HG03558 (cell line): ENCODE measurements at regions not wholly inside any gene's neighbourhood (a gene's known extent, or its start where the extent isn't known, plus 50 kb on each side); places are given as distances from the start of the nearest gene placed in this dataset.

Experiments used
- ATAC-seq: cut with Tn5 transposase; IDR thresholded peaks from one replicate; pipeline ENCODE4 v1.9.1; 2021; ENCODE audit warnings: moderate number of reproducible peaks; ENCODE audit not compliant: unreplicated experiment; ENCODE audit errors: extremely low read depth

DNA sequence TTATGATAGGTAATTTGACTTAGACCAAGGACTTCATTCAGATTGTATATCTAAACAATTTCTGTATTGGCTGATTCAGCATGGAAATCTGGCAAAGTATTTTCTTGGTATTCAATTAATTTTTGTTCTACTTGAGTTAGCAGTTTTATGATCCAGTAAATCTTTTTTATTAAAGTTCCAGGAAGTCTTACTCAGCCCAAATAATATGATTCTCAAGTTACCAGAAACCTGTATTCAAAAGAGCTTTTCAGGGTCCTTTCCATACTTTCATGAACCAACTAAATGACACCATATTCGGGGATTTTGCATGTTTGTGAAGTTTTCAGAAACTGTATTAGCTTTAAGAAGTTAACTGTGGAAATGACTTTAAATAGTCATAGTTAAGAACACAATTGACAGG, 662.6 kb downstream of the LRFN5 start:
- ATAC-seq: no peak

DNA sequence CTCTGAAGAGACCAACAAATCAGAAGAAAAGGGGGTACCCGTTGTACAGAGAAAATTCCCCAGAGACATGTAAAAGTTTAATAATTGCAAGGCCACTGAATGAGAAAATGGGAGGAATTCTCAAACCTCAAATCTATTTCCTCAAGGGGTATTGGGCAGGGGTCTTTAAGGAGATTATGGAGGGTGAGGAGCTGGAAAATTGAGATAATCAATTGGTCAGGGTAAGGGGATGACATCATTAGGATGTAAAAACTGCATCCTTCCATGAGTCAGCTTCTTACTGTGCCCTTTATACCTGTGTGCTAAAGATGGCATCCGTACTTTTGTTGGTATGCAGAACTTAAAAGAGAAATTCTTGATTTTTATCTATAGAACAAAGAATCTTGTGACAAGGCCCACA, 641.5 kb downstream of the LRFN5 start:
- ATAC-seq: no peak

DNA sequence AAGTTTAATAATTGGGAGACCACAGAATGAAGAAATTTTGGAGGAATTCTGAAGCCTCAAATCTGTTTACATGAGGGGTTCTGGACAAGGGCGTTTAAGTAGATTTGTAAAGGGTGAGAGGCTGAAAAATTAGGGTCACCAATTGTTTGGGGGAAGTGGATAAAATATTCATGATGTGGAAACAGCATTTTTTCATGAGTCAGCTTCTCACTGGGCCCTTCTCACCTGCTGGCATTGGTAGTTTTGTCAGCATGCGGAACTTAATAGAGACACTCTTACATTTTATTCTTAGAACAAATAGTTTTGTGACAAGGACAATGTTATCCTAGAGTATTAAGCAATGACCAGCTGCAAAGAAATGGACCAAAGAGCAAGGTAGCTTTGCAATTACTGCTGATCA, 634.4 kb downstream of the LRFN5 start:
- ATAC-seq: no peak

DNA sequence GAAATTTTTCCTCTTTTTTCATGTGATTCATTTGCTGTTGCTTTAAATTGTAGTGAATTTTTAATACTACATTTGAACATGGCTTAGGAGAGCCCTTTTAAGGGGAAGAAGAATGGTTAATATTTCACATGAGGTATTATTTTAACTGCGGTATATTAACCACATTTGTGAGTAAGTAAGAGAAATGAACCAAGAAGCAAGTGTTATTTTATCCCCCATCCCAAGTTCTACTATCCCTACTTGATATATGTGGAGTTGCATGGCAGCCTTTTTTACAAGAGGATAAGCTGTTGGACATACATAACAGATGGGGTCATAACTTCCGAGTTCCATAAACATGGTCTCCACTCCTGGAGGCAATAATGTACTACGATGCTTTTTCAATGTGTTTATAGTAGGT, 623.3 kb downstream of the LRFN5 start:
- no peak for ATAC-seq

DNA sequence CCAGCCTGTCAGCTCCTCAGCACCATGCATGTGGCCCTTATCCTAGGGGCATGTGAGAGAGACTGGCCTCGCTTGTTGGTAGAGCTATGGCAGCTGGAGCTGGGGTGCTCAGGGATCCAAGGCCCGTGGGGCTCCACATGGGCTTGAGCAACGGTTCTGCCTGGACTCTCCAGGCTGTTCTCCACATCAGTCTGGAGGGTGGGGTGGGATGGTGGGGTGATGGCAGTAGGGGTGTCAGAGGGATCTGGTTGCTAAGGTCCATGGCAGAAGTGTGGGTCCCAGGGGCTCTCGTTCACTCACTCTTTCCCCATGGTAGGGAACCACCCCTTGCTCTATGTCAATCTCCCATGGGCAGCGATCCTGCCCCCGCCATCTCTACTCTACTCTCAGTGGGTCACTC, 622.6 kb downstream of the LRFN5 start:
- ATAC-seq: no peak

DNA sequence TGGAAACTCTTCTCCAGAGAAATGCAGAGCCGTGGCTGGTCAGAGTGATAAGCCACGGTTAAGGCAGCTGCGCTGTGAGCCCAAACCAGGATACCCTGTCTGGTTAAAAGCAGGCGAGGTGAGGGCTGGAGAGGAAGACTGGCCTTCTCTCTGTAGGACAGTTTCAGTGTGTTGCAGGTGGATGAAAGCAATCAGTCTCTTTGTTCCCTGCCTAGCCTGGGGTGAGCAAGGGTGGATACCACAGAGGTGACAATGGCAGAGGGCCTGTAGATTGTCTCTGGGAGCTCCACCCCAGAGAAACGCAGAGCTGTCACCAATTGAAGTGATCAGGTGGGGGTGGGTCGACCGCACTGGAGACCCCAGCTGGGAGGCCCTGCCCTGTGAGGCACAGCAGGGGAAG, 621.9 kb downstream of the LRFN5 start:
- no peak for ATAC-seq

DNA sequence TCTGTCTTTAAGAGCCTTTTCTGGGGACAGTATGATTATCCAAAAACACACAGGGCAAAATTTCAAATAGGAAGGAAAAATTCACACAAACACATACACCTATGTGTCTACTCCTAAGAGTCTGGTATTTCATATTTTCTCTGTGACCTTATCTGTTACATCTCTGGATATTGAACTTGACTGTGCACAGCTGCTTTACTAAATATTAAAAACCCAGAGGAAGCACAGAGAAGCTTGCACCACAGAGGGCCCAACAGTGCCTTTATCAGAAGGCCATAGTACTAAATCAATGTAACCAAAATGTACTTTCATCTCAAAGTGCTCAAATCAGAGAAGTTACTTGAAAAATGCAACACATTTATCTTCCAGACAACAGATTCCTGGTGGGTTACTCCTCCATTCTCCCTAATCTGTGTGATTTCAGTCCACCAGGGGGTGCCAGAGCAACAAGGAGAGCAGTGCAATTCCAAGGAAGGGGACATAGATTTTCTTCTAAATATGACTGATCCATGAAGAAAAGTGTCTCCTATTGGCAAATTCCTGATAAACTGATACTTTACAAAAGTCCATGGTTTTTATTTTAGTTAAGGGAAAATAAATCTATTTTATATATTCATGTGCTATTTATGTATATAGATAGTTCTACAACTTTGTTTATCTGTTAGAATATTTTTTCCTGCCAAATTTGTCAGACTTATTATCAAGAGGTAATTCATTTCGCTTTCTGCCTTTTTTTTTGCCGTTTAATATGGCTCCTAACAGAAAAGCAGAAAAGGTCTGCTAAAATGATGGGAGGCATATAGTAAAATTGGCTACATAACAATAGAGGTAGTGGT, 617.6 kb downstream of the LRFN5 start:
- ATAC-seq: no peak

DNA sequence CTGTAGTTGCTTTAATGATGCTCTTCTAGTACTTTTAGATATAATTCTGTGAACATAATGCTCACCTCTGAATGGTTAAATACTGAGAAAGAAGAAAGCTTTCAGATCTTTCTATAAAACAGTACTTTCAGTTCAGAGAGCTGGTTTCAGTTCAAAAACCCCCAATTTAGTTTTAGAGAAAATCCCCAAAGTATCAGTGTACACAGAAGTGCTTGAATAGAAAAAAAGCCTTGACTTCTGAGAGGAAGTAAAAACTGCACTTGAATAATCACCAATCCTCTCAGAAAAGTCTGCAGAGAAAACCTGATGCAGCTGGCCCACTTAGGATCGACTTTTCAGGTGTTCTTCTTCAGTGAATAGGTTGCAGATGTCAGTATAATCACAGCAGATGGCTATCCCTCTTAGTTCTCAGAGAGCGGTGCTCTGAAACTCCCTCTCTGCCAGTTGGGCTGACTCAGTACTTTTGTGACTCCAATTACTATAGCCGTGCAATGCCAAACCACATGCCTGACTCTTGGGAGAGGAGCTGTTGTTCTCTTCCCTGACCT, 616.3 kb downstream of the LRFN5 start:
- peak; percentile 85 for ATAC-seq

DNA sequence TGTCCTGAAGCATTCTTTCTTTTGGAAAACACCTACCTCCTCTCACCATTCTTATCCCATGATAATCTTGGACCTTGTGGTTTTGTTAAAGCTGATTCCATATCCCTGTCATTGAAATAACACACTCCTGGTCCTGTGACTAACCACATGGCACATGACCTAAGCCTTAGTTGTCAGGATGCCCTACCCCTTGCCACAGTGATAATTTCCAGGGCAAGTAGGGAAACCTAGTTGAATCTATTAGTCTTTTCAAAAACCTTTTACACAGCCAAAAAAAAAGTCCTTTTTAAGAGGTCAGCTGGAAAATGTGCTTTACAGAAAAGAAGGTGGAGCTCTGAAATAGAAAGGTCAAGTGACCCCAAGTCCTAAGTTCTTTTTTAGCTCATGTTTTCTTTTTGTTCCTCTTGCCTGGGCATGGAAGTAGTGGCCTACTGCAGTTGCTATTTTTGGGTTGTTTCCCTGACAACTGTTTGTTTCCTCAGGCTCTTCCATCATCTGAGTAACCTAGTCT, 608.4 kb downstream of the LRFN5 start:
- ATAC-seq: no peak

DNA sequence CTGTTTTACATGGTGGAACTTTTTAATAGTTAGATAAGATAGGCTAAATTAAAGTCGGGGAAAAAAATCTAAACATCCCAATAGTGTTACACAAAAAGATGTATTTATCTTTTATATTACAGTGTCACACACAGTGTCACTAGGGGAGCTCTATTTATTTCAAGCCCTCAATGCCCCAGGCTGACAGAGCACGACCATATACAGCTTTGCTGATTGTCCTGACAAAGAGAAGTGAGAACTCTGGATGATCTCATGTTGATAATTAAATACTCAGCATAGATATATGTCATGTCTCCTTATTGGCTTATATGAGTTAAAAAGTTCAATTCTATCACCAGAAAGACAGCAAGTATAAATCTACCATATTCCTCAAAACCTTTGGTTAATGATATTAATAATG, 594.3 kb downstream of the LRFN5 start:
- ATAC-seq: no peak

DNA sequence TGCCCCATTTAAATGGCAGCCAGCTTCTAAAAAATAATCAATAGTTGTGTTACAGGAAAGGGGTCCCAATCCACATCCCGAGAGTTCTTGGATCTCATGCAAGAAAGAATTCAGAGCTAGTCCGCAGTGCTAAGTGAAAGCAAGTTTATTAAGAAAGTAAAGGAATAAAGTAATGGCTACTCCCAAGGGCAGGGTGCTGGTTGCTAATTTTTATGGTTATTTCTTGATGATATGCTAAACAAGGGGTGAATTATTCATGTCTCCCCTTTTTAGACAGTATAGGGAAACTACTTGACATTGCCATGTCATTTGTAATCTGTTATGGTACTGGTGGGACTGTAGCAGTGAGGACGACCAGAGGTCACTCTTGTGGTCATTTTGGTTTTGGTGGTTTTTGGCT, 591.3 kb downstream of the LRFN5 start:
- ATAC-seq: no peak

DNA sequence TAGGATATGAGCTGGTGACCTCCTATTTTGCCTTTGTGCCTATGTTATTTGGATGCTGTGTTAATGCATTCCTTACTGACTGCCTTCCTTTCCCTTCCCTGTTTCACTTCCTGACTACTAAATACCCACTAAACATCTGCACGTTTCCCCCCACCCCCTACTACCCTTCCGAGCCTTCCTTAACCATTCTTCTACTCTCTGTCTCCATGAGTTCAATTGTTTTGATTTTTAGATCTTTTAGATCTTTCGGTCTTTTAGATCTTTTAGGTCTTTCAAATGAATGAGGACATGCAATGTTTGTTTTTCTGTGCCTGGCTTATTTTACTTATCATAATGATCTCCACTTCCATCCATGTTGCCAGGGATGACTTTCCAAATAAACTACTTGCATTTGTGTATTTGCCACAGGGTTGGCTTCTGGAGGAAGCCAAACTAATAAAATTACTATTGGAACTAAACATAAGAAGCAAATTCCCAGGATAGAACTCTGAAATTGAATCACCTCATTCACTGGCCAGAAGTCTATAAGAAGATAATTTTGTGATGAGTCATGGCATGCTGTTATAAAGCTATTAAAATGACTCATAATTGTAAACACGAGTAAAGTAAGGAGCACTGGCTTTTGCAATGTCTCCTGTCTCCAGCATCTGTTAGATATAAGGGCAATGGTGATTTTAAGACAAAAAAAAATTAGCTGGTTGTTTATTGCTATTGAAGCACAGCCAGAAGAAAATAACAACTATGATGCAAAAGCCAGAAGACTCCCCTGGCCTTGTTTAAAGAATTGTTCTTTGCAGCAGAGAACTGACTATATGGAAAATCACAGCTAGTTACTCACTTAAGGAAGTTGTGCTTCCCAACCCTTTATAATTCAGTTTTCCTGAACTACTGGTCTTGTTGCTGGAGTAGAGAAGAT, 586.3 kb downstream of the LRFN5 start:
- no peak for ATAC-seq

DNA sequence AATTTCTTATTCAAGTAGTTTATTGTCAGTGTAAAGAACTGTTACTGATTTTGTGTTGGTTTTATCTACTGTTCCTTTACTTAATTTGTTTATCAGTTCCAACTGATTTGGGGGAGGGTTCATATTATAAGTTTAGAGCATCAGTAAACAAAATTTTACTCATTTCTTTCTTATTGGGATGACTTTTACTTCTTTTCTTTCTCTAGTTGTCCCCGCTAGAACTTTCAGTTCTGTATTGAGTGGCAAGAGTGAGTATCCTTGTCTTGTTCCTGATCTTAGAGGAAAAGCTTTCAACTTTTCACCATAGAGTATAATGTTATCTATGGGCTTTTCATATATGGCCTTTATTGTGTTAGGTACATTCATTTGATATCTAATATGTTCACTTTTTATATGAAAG, 584.1 kb downstream of the LRFN5 start:
- ATAC-seq: no peak

DNA sequence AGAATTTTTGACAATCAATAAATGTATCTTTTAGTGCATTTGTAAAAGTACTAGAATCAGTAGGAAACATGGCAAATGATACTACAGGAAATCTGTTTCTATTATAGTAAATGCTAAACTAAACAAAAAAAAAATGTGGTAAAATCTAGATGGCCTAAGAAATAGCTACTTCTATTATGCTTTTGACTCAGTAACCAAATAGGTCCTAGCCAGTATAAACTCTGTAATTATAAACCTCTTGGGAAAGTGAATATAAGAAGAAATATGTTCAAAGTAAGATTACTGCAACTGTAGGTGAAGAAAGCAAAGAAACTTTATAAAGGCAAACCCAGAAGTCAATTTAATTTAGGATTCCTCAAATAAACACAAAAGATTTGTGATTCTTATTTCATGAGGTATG, 581.2 kb downstream of the LRFN5 start:
- ATAC-seq: no peak

DNA sequence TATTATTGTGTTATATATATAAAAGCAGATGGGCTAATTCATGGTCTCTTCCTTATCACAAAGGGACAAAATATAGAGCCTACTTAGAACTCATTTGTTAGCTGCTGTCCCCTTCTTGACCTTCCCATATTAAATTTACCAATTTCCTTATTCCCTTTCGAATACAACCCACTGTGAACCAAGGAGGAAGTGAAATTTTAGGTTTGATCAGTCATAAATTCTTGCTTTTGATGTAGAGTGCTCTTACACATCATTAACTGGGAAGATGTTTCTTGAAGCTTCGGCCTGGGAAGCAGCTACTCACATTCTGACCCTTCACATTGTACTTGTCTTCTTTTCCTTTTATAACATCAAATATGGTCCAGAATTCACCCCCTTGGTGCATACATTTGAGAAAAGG, 579.0 kb downstream of the LRFN5 start:
- no peak for ATAC-seq

DNA sequence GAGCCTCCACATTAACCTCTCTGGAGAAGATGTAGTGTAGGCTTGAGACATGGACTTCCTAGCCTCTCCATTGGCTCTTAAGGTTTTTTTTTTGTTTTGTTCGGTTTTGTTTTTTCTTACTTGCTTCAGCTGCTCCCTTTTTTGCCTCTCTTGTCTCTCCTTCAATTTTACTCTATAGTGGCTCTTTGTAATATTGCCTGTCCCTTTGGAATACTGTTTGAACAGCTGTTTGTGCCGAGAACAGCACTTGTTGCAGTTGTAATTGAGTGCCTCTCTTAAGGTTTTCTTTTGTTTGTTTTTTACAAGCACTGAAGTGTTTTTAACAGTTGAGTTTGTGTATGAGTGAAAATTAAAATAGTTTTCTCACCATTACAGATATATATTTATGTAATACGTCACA, 567.7 kb downstream of the LRFN5 start:
- no peak for ATAC-seq

DNA sequence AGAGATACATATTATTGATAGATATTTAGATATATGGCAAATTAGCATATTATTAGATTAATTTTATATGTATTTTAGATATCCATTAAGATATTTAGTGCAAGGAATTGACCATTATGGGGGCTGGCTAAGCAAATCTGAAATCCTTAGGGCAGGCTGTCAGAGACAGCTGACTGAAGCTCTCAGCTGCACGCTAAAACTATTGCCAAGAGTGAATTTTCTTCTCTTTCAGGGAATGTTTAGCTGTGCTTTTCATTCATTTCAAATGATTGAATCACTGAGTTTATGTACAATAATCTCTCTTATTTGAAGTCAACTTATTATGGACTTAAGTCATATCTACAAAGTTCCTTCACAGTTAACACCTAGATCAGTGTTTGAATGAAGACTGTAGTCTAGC, 566.5 kb downstream of the LRFN5 start:
- ATAC-seq: no peak

DNA sequence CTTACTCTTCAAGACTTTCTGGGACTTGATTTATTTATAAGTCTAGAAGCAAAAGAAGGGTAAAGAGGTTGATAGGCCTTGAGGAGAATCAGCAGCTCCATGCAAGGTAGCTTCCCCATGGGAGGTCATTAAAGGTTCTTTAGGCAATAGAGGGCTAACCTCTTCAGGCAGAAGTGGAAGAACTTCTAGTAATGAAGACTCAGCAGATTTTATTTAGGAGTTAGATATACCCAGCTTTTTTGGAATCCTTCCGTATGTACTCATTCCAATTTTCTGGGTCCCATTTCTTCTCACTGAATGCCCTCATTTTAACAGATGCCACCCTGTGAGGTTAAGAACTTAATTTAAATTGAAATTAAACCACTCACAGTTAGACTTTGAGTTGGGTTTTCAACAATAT, 565.6 kb downstream of the LRFN5 start:
- no peak for ATAC-seq

DNA sequence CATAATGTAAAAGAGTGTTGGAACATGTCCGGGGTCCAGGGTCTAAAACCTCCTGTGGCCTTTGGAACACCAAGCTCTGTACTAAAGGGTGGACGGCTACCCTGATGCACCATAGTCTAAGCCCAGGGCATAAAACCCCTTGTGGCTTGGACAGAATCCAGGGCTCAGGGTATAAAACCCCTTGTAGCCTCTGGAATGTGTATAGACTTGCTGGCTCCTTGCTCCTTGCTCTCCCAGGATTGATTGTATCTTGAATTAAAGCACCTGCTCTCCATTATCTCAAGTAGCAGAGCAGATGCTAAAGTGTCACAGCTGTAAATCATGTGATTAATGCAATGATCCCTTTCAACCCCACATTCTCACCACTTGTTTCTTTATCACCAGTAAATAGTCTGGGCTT, 556.5 kb downstream of the LRFN5 start:
- no peak for ATAC-seq

DNA sequence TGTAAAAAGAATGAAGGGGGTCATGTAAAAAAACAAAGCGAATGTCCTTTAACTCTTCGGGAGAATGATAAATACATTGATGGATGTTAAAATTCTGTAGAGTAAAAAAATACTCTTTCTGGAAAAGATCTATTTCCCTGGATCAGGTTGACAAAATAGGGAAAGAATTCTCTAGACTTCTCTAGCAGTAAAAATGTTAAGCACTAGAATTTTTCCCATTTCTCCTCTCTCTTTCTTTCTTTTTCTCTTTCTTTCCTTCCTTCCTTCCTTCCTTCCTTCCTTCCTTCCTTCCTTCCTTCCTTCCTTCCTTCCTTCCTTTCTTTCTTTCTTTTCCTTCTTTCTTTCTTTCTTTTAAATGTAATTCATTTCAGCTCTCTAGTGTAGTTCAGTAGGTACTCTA, 552.5 kb downstream of the LRFN5 start:
- no peak for ATAC-seq
